Fibroblast of lung (primary cell): ENCODE measurements at regions not wholly inside any gene's neighbourhood (a gene's known extent, or its start where the extent isn't known, plus 50 kb on each side); places are given as distances from the start of the nearest gene placed in this dataset.

Experiments
- DNase-seq, 2 donors: peaks; one replicate each; pipeline versions ENCODE4 v3.0.0 to v3.0.0-alpha.2; 2010; ENCODE audit warnings: low read depth in 2 of 2
- H2AFZ ChIP-seq: 2 replicates; pipeline ENCODE4 v1.5.1; 2012; ENCODE audit warnings: low read length, control low read depth, inconsistent platforms
- H3K27ac ChIP-seq: 2 replicates; pipeline ENCODE4 v1.5.1; 2011; ENCODE audit warnings: low read length, control low read depth; ENCODE audit not compliant: insufficient read depth
- H3K27me3 ChIP-seq: 2 replicates; pipeline ENCODE4 v1.5.1; 2011; ENCODE audit warnings: mild to moderate bottlenecking, low read length; ENCODE audit not compliant: control insufficient read depth, insufficient read depth
- H3K36me3 ChIP-seq: 2 replicates; pipeline ENCODE4 v1.5.1; 2011; ENCODE audit warnings: low read length; ENCODE audit not compliant: control insufficient read depth, insufficient read depth
- H3K4me1 ChIP-seq: 2 replicates; pipeline ENCODE4 v1.5.1; 2011; ENCODE audit warnings: low read length; ENCODE audit not compliant: control insufficient read depth, insufficient read depth; ENCODE audit errors: extremely low read depth
- H3K4me2 ChIP-seq: 2 replicates; pipeline ENCODE4 v1.5.1; 2011; ENCODE audit warnings: low read length, control low read depth; ENCODE audit not compliant: insufficient read depth; ENCODE audit errors: extremely low read depth
- H3K4me3 ChIP-seq, 4 experiments: fragments of 200-600 bp in 1 of 4; sonication (generic) in 1 of 4; replicated peaks in 1 of 4; 2 replicates each; pipeline ENCODE4 v1.5.1; 2011 to 2016; ENCODE audit warnings: low read length in 4 of 4, low read depth in 3 of 4, mild to moderate bottlenecking in 3 of 4, control low read depth in 2 of 4, inconsistent platforms in 1 of 4, mixed read lengths in 1 of 4; ENCODE audit not compliant: insufficient read depth in 1 of 4; ENCODE audit errors: control extremely low read depth in 1 of 4
- H3K79me2 ChIP-seq: 2 replicates; pipeline ENCODE4 v1.5.1; 2012; ENCODE audit warnings: mild to moderate bottlenecking, low read length, inconsistent platforms; ENCODE audit not compliant: control insufficient read depth, insufficient read depth
- H3K9ac ChIP-seq: 2 replicates; pipeline ENCODE4 v1.5.1; 2011; ENCODE audit warnings: mild to moderate bottlenecking, low read length, control low read depth; ENCODE audit not compliant: insufficient read depth
- H3K9me3 ChIP-seq: 2 replicates; pipeline ENCODE4 v1.5.1; 2012; ENCODE audit warnings: low read depth, low read length; ENCODE audit not compliant: control insufficient read depth, insufficient read depth
- H4K20me1 ChIP-seq: 2 replicates; pipeline ENCODE4 v1.5.1; 2011; ENCODE audit warnings: low read length; ENCODE audit not compliant: control insufficient read depth, insufficient read depth; ENCODE audit errors: extremely low read depth
- EZH2 ChIP-seq: IDR thresholded peaks from 2 replicates; pipeline ENCODE4 v1.5.1; 2012; ENCODE audit warnings: low read length, control low read depth, mild to moderate bottlenecking; ENCODE audit errors: missing control alignments
- TF ChIP-seq, protein P1 (sequence below), 2 donors: IDR thresholded peaks in 1 of 2; conservative IDR thresholded peaks in 1 of 2; 1 replicate in 1 of 2; 2 replicates in 1 of 2; pipeline ENCODE4 v1.5.1; 2011 to 2012; ENCODE audit warnings: low read length in 2 of 2, control low read depth in 1 of 2, inconsistent platforms in 1 of 2, low read depth in 1 of 2, mild to moderate bottlenecking in 1 of 2

- Histone ChIP-seq H3K4me3 (no peak overlapping the region), H3K9ac (no peak overlapping the region), H3K36me3 (no peaks in the 10 kb centered on the region), H2AFZ (no peak overlapping the region), H3K27me3 (no peaks in the 10 kb centered on the region), H3K27ac (no peak overlapping the region), H3K4me1 (no peaks in the 10 kb centered on the region), H3K4me2 (no peak overlapping the region), H4K20me1 (no peaks in the 10 kb centered on the region), H3K79me2 (no peaks in the 10 kb centered on the region), H3K9me3 (no peaks in the 10 kb centered on the region)
- no peak for DNase-seq
- TF ChIP-seq, protein P1, sequence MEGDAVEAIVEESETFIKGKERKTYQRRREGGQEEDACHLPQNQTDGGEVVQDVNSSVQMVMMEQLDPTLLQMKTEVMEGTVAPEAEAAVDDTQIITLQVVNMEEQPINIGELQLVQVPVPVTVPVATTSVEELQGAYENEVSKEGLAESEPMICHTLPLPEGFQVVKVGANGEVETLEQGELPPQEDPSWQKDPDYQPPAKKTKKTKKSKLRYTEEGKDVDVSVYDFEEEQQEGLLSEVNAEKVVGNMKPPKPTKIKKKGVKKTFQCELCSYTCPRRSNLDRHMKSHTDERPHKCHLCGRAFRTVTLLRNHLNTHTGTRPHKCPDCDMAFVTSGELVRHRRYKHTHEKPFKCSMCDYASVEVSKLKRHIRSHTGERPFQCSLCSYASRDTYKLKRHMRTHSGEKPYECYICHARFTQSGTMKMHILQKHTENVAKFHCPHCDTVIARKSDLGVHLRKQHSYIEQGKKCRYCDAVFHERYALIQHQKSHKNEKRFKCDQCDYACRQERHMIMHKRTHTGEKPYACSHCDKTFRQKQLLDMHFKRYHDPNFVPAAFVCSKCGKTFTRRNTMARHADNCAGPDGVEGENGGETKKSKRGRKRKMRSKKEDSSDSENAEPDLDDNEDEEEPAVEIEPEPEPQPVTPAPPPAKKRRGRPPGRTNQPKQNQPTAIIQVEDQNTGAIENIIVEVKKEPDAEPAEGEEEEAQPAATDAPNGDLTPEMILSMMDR (conservative IDR thresholded peaks at IDR 0.05 in 1 of 2, IDR thresholded peaks at IDR 0.05 in 1 of 2; ENCODE audit: low read depth in 1 of 2, low read length in 2 of 2), result no peak
- no peak for TF ChIP-seq EZH2
Observed at GRCh38 chr11:71330996-71331395, 78.6 kb upstream of the SHANK2 start.

DNA sequence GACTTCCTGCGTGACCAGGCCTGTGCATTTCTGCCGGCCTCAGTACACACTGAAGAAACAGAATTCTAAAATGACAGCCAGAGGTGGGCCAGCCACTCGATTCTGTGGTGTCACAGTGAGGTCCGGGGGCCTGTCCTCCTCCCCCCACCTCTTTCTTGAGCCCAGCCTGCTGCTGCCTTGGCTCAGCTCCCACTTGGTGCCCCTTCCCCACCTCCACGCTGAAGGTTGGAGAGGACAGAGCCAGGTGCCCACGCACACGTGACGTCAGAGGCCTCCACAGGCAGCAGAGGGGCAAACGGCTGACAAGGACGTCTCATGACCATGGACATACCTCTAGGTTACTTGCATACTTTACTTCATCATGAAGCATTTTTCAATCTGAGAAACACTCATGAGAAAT is 78.0 kb upstream of the SHANK2 start:
- Histone ChIP-seq H3K4me2 (no peak overlapping the region), H3K27me3 (no peaks in the 10 kb centered on the region), H3K36me3 (no peaks in the 10 kb centered on the region), H4K20me1 (no peaks in the 10 kb centered on the region), H3K9me3 (no peaks in the 10 kb centered on the region), H3K4me3 (no peak overlapping the region), H3K79me2 (no peaks in the 10 kb centered on the region), H3K27ac (no peak overlapping the region), H2AFZ (no peak overlapping the region), H3K4me1 (no peaks in the 10 kb centered on the region), H3K9ac (no peak overlapping the region)
- DNase-seq, result no peak
- no peak for TF ChIP-seq EZH2
- TF ChIP-seq, protein P1 (conservative IDR thresholded peaks at IDR 0.05 in 1 of 2, IDR thresholded peaks at IDR 0.05 in 1 of 2; ENCODE audit: low read depth in 1 of 2, low read length in 2 of 2), result no peak

GRCh38 chr11:71329786-71330185 is 77.4 kb upstream of the SHANK2 start:
- H3K4me1 ChIP-seq, result no peaks in the 10 kb centered on the region
- no peaks in the 10 kb centered on the region for H4K20me1 ChIP-seq

More at GRCh38 chr11:71329786-71330185, 77.4 kb upstream of the SHANK2 start:
- Histone ChIP-seq H3K27ac (no peak overlapping the region), H3K4me3 (no peak overlapping the region), H3K27me3 (no peaks in the 10 kb centered on the region), H3K9me3 (no peaks in the 10 kb centered on the region), H3K9ac (no peak overlapping the region), H3K36me3 (no peaks in the 10 kb centered on the region), H2AFZ (no peak overlapping the region), H3K4me2 (no peak overlapping the region), H3K79me2 (no peaks in the 10 kb centered on the region)
- DNase-seq, result no peak
- no peak for TF ChIP-seq EZH2
- TF ChIP-seq, protein P1 (conservative IDR thresholded peaks at IDR 0.05 in 1 of 2, IDR thresholded peaks at IDR 0.05 in 1 of 2; ENCODE audit: low read depth in 1 of 2, low read length in 2 of 2), result no peak
